Activated T-helper 2 cell treated with anti-CD3 and anti-CD28 coated beads, Interferon-gamma antibody, Interleukin-2, Interleukin-4, amounts not matched to agents 10 μg/mL and 5 μg/mL and 100 μg/mL, durations not matched to agents 14 hours and 24 hours and 36 hours (primary cell): ENCODE measurements at regions not wholly inside any gene's neighbourhood (a gene's known extent, or its start where the extent isn't known, plus 50 kb on each side); places are given as distances from the start of the nearest gene placed in this dataset.
"Not testable (repeated sequence)": the region's sequence is repeated elsewhere in the genome, so short reads cannot be mapped to it uniquely, and the experiment has no call there.

Source experiments
- DNase-seq: peaks from one replicate; pipeline ENCODE4 v3.0.0; 2021; ENCODE audit warnings: low spot score
- H3K27ac Mint-ChIP-seq: one replicate; pipeline ENCODE4 v1.8.0; 2021; ENCODE audit warnings: mixed read lengths
- H3K27me3 Mint-ChIP-seq: one replicate; pipeline ENCODE4 v1.8.0; 2021; ENCODE audit warnings: low read depth, mixed read lengths
- H3K36me3 Mint-ChIP-seq: one replicate; pipeline ENCODE4 v1.8.0; 2021; ENCODE audit warnings: low read depth, mixed read lengths
- H3K4me1 Mint-ChIP-seq: one replicate; pipeline ENCODE4 v1.8.0; 2021; ENCODE audit warnings: low read depth, mixed read lengths
- H3K4me3 Mint-ChIP-seq: one replicate; pipeline ENCODE4 v1.8.0; 2021; ENCODE audit warnings: low read depth, mild to moderate bottlenecking, moderate library complexity, mixed read lengths
- H3K9me3 Mint-ChIP-seq: one replicate; pipeline ENCODE4 v1.8.0; 2021; ENCODE audit warnings: mixed read lengths
- intact Hi-C: fragments of 100-400 bp; cut with micrococcal nuclease; formaldehyde crosslinking; loops from one replicate; pipeline ENCODE4 v1.15.1; 2023

GRCh38 chr5:104551628-104552027, 989.0 kb upstream of the NUDT12 start:
- H3K4me1 Mint-ChIP-seq, result no peaks in the 10 kb centered on the region
- no peaks in the 10 kb centered on the region for H3K27me3 Mint-ChIP-seq
- DNase-seq, result no peak
- intact Hi-C loops, result no loop called here
- H3K4me3 Mint-ChIP-seq, result no peak overlapping the region
- no peaks in the 10 kb centered on the region for H3K36me3 Mint-ChIP-seq
- no peak overlapping the region for H3K27ac Mint-ChIP-seq
- peaks cover 22% of the 10 kb centered on the region for H3K9me3 Mint-ChIP-seq

DNA sequence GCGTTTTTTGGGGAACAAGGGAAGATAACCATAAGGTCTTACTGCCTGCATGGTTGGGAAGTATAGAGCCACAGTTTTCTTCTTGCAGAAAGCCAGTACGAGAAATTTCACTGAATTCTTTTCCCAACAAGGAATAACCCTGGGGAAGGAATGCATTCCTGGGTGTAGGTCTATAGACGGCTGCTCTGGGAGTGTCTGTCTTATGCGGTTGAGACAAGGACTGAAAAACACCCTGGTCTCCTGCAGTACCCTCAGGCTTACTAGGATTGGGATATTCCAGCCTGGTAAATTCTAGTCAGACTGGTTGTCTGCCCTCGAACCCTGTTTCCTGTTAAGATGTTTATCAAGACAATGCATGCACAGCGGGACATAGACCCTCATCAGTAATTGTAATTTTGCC, 984.3 kb upstream of the NUDT12 start:
- DNase-seq, intact Hi-C loops, H3K27ac Mint-ChIP-seq, H3K27me3 Mint-ChIP-seq, H3K4me1 Mint-ChIP-seq, H3K36me3 Mint-ChIP-seq, H3K9me3 Mint-ChIP-seq, H3K4me3 Mint-ChIP-seq: not testable (repeated sequence)

GRCh38 chr5:104541141-104541785, 978.7 kb upstream of the NUDT12 start:
- intact Hi-C loops, result no loop called here
- Mint-ChIP-seq H3K27me3 (no peaks in the 10 kb centered on the region), H3K4me1 (no peaks in the 10 kb centered on the region), H3K9me3 (peaks cover 13% of the 10 kb centered on the region), H3K27ac (no peak overlapping the region), H3K4me3 (no peak overlapping the region), H3K36me3 (no peaks in the 10 kb centered on the region)
- DNase-seq, result no peak

- intact Hi-C loops, result no loop called here
- Mint-ChIP-seq H3K9me3 (peaks cover 13% of the 10 kb centered on the region), H3K27me3 (no peaks in the 10 kb centered on the region), H3K4me3 (no peak overlapping the region), H3K27ac (no peak overlapping the region), H3K4me1 (no peaks in the 10 kb centered on the region), H3K36me3 (no peaks in the 10 kb centered on the region)
- DNase-seq, result no peak
Measured at GRCh38 chr5:104540448-104540847, 977.9 kb upstream of the NUDT12 start.

DNA sequence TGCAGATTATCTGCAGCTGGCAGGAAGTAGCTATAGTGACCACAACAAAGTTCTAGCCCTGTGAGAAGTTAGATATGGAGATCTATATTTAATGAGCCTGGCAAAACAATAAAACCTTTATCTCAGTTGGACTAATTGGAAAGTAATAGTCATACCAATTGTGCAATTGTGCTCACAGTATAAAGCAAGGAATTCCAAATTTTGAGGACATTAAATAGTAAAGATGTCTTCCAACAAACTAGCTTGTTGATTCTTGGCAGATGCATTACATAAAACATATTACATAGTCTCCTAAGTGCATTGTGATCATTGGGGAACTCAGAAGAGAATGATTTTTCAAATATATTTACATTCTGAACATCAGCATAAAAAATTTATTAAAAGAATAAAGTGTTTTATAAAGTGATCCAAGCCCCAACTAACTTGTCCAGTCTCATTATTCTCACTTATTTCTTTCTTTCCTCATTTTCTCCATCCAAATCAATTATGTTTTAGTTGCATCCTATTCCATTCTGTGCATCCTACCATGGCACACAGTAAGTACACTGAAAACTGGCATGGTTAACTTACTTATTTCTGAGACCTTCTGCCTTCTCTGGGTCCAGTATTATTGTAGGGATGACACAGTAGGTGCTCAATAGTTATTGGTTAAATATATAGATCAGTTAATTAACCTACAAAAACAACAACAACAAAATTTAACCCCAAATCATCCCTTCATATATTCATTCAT, 977.2 kb upstream of the NUDT12 start:
- DNase-seq, result no peak
- Mint-ChIP-seq H3K27me3 (no peaks in the 10 kb centered on the region), H3K27ac (no peak overlapping the region), H3K9me3 (peaks cover 14% of the 10 kb centered on the region), H3K4me1 (no peaks in the 10 kb centered on the region), H3K36me3 (no peaks in the 10 kb centered on the region), H3K4me3 (no peak overlapping the region)
- intact Hi-C loops, result no loop called here

- Mint-ChIP-seq H3K27me3 (no peaks in the 10 kb centered on the region), H3K9me3 (peaks cover 17% of the 10 kb centered on the region), H3K4me3 (no peak overlapping the region), H3K27ac (no peak overlapping the region), H3K36me3 (no peaks in the 10 kb centered on the region), H3K4me1 (no peaks in the 10 kb centered on the region)
- DNase-seq, result no peak
- intact Hi-C loops, result no loop called here
Measured at GRCh38 chr5:104538734-104539133, 976.1 kb upstream of the NUDT12 start.

- Mint-ChIP-seq H3K36me3 (no peaks in the 10 kb centered on the region), H3K27me3 (no peaks in the 10 kb centered on the region), H3K4me1 (no peaks in the 10 kb centered on the region), H3K4me3 (no peak overlapping the region), H3K27ac (no peak overlapping the region), H3K9me3 (peaks cover 27% of the 10 kb centered on the region)
- DNase-seq, result no peak
- intact Hi-C loops, result no loop called here
Measured at GRCh38 chr5:104533498-104533897, 970.9 kb upstream of the NUDT12 start.

DNA sequence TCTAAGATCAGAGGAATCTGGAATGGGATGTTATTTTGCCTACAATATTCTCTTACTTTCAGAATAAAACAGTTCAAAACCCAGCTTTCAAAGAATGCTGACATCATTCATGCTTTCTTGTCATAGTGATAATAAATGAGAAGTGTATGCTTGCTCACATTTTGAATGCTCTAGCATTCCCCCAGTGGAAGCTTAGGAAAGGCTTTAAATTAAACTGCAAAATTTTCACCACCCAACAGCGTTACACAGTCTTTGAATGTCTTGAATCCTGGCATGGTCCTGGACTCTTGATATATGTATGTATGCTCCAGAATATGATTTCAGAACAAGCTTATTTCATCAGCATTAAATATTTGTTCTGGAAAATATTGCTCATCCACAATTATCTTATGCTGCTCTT, 964.3 kb upstream of the NUDT12 start:
- H3K4me1 Mint-ChIP-seq, result no peaks in the 10 kb centered on the region
- H3K36me3 Mint-ChIP-seq, result no peaks in the 10 kb centered on the region
- DNase-seq, result no peak
- H3K27me3 Mint-ChIP-seq, result no peaks in the 10 kb centered on the region
- no peak overlapping the region for H3K4me3 Mint-ChIP-seq
- peaks cover 28% of the 10 kb centered on the region for H3K9me3 Mint-ChIP-seq
- intact Hi-C loops, result no loop called here
- no peak overlapping the region for H3K27ac Mint-ChIP-seq

GRCh38 chr5:104513640-104514072, 951.1 kb upstream of the NUDT12 start:
- DNase-seq, result no peak
- intact Hi-C loops, result no loop called here
- Mint-ChIP-seq H3K4me1 (no peaks in the 10 kb centered on the region), H3K9me3 (peaks cover 19% of the 10 kb centered on the region), H3K27me3 (no peaks in the 10 kb centered on the region), H3K4me3 (no peak overlapping the region), H3K27ac (no peak overlapping the region), H3K36me3 (no peaks in the 10 kb centered on the region)

GRCh38 chr5:104513121-104513602, 950.6 kb upstream of the NUDT12 start:
- Mint-ChIP-seq H3K9me3 (peaks cover 24% of the 10 kb centered on the region), H3K4me3 (no peak overlapping the region), H3K27ac (no peak overlapping the region), H3K36me3 (no peaks in the 10 kb centered on the region), H3K27me3 (no peaks in the 10 kb centered on the region), H3K4me1 (no peaks in the 10 kb centered on the region)
- intact Hi-C loops, result no loop called here
- DNase-seq, result no peak

DNA sequence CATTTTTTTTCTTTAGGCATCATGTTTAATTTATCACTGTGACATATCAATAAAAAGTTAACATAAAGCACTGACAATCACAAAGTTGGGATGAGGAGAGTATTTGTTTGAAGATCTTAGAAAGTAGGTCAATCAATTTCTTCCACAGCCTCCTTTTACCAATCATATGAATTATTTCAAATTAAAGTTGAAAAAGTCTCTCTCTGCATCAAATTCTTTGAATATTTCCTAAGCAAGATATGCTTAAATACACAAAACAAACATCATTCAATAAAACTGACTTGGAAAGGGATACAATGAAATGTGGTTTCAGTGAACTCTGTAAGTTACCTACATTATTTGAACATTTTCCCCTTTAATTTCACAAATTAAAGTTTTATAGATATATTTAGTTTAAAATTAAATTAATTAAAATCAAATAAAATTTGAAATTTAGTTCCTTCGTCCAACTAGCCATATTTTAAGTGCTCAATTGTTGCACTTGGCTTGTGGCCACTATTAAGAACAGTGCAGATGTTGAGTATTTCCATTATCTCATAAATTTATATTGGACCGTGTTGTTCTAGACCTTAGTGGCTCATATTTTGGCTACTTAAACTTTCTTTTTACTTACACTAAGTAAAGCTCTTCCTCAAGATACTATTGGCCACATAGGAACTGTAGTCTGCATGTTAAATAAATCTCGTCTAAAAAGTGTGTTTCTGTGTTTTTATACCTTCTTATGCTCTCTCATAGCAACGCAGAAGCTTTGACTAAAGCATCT, 949.7 kb upstream of the NUDT12 start:
- no peak overlapping the region for H3K27ac Mint-ChIP-seq

DNA sequence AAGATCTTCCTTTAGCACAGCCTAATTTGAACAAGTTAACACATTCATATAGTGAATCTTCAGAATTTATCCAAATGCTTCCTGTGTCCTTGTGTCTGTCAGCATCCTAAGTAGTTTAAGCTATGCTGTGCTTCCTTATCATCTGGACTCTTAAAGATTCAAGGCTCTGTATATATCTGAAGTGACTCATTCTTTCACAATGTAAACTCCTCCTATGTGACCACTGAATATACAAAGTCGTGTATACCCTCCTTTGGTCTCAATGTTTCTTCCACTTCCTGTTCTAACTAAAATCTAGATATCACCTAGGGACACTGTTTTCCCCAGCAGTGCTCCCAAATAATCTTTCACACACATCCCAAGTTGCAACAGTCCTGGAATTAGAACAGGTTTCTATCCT, 935.7 kb upstream of the NUDT12 start:
- Mint-ChIP-seq H3K36me3 (no peaks in the 10 kb centered on the region), H3K4me1 (no peaks in the 10 kb centered on the region), H3K27me3 (no peaks in the 10 kb centered on the region), H3K4me3 (no peak overlapping the region), H3K9me3 (peaks cover 43% of the 10 kb centered on the region), H3K27ac (no peak overlapping the region)
- intact Hi-C loops, result no loop called here
- no peak for DNase-seq

More for the DNA sequence above, 949.7 kb upstream of the NUDT12 start:
- no peaks in the 10 kb centered on the region for H3K4me1 Mint-ChIP-seq
- DNase-seq, result no peak
- H3K36me3 Mint-ChIP-seq, result no peaks in the 10 kb centered on the region
- no peaks in the 10 kb centered on the region for H3K27me3 Mint-ChIP-seq
- intact Hi-C loops, result no loop called here
- peaks cover 25% of the 10 kb centered on the region for H3K9me3 Mint-ChIP-seq
- no peak overlapping the region for H3K4me3 Mint-ChIP-seq

- Mint-ChIP-seq H3K27me3 (no peaks in the 10 kb centered on the region), H3K36me3 (no peaks in the 10 kb centered on the region), H3K4me3 (no peak overlapping the region), H3K9me3 (peaks cover 24% of the 10 kb centered on the region), H3K27ac (no peak overlapping the region), H3K4me1 (no peaks in the 10 kb centered on the region)
- intact Hi-C loops, result no loop called here
- no peak for DNase-seq
Measured at GRCh38 chr5:104494083-104494482, 931.5 kb upstream of the NUDT12 start.
